K562 (cell line): ENCODE measurements at regions not wholly inside any gene's neighbourhood (a gene's known extent, or its start where the extent isn't known, plus 50 kb on each side); places are given as distances from the start of the nearest gene placed in this dataset.

Experiments used
- ATAC-seq: fragments of 200-7000 bp; cut with Tn5 transposase; 3 replicates; pipeline ENCODE4 v1.9.1; 2020; ENCODE audit warnings: moderate library complexity
- BruUV-seq: library from RNA; stranded (reverse); fragments of 400-500 nt; replicated peaks from 2 replicates; lab custom pipeline; 2021; lab: Mats Ljungman, UMichigan
- CTCF ChIA-PET: fragments of 300-600 bp; formaldehyde crosslinking; extraction: SDS; loops from one replicate; lab custom pipeline; 2021; ENCODE audit warnings: low intra/inter-chr PET ratio; lab: Yijun Ruan, JAX
- POLR2A ChIA-PET: fragments of 300-600, 350-650 bp; sonication (Branson Sonifier 250); formaldehyde crosslinking; extraction: SDS; loops from one replicate; lab custom pipeline; 2021; ENCODE audit warnings: antibody characterized with exemption, inconsistent platforms; lab: Yijun Ruan, JAX
- DNase-seq, 4 experiments: peaks; one replicate each; pipeline versions ENCODE4 v3.0.0 to v3.0.0-alpha.2; 2011 to 2018; ENCODE audit warnings: low spot score in 3 of 4, mixed read lengths in 3 of 4; ENCODE audit errors: extremely low read depth in 1 of 4
- FAIRE-seq: peaks from 2 replicates; lab custom pipeline; 2011; peaks lifted over from hg19 to GRCh38; lab: Jason Lieb, UNC
- H2AFZ ChIP-seq: 2 replicates; pipeline ENCODE4 v1.6.0; 2011; ENCODE audit warnings: low read depth, low read length, control low read depth, inconsistent platforms
- H3K27ac ChIP-seq: fragments of 200-600 bp; 3 replicates; pipeline ENCODE4 v1.8.0; 2011; ENCODE audit warnings: low read depth, mild to moderate bottlenecking, control low read depth, inconsistent platforms, low read length, moderate library complexity, mixed read lengths; ENCODE audit errors: extremely low read depth
- H3K27me3 ChIP-seq, 2 experiments: fragments of 300-600 bp in 1 of 2; 2 replicates in 1 of 2; 3 replicates in 1 of 2; pipeline versions ENCODE4 v1.6.0 to v1.8.0; 2011; ENCODE audit warnings: inconsistent platforms in 2 of 2, low read length in 2 of 2, mild to moderate bottlenecking in 1 of 2, mixed read lengths in 1 of 2, moderate library complexity in 1 of 2; ENCODE audit not compliant: control insufficient read depth in 2 of 2, insufficient read depth in 2 of 2
- H3K36me3 ChIP-seq: fragments of 300-600 bp; 3 replicates; pipeline ENCODE4 v1.8.0; 2011; ENCODE audit warnings: mild to moderate bottlenecking, low read length, inconsistent platforms; ENCODE audit not compliant: control insufficient read depth, insufficient read depth
- H3K4me1 ChIP-seq, 2 experiments: fragments of 200-600 bp in 1 of 2; replicated peaks in 1 of 2; 2 replicates in 1 of 2; 3 replicates in 1 of 2; pipeline versions ENCODE4 v1.5.1 to v1.8.0; 2011; ENCODE audit warnings: inconsistent platforms in 2 of 2, low read length in 2 of 2, mild to moderate bottlenecking in 1 of 2, mixed read lengths in 1 of 2, moderate library complexity in 1 of 2; ENCODE audit not compliant: control insufficient read depth in 2 of 2, insufficient read depth in 2 of 2
- H3K4me2 ChIP-seq: 2 replicates; pipeline ENCODE4 v1.6.1; 2011; ENCODE audit warnings: low read length, control low read depth, inconsistent platforms, mixed read lengths; ENCODE audit not compliant: insufficient read depth
- H3K4me3 ChIP-seq: fragments of 200-600 bp; sonication (generic), shearing (Covaris generic); 2 replicates; pipeline ENCODE4 v1.5.1; 2016; ENCODE audit warnings: control low read depth, inconsistent platforms
- H3K79me2 ChIP-seq: fragments of 200-600 bp; 3 replicates; pipeline ENCODE4 v1.8.0; 2011; ENCODE audit warnings: low read length, inconsistent platforms; ENCODE audit not compliant: control insufficient read depth, insufficient read depth
- H3K9ac ChIP-seq, 2 experiments: 2 replicates each; pipeline versions ENCODE4 v1.6.0 to v1.6.1; 2011; ENCODE audit warnings: low read depth in 2 of 2, low read length in 2 of 2, control low read depth in 1 of 2, inconsistent platforms in 1 of 2, mild to moderate bottlenecking in 1 of 2, mixed read lengths in 1 of 2; ENCODE audit not compliant: insufficient read depth in 1 of 2
- H3K9me1 ChIP-seq: one replicate; pipeline ENCODE4 v1.6.0; 2011; ENCODE audit warnings: inconsistent platforms, mild to moderate bottlenecking, low read length, moderate library complexity; ENCODE audit not compliant: control insufficient read depth, insufficient read depth
- H3K9me3 ChIP-seq: replicated peaks from 2 replicates; pipeline ENCODE4 v1.5.1; 2011; ENCODE audit warnings: low read depth, low read length, inconsistent platforms; ENCODE audit not compliant: control insufficient read depth, insufficient read depth
- H4K20me1 ChIP-seq: replicated peaks from 2 replicates; pipeline ENCODE4 v1.6.1; 2011; ENCODE audit warnings: low read length, inconsistent platforms, mixed read lengths; ENCODE audit not compliant: control insufficient read depth, insufficient read depth
- ARID2 ChIP-seq: fragments of 450-650 bp; IDR thresholded peaks from 2 replicates; pipeline ENCODE4 v1.6.1; 2017; ENCODE audit warnings: antibody characterized with exemption, mild to moderate bottlenecking
- BMI1 ChIP-seq: fragments of 150-350 bp; IDR thresholded peaks from 2 replicates; pipeline ENCODE4 v1.6.1; 2014; ENCODE audit warnings: low read length
- CHAMP1 ChIP-seq: fragments of 450-650 bp; IDR thresholded peaks from 2 replicates; pipeline ENCODE4 v1.6.1; 2016; ENCODE audit warnings: mild to moderate bottlenecking
- EGR1 ChIP-seq: fragments of 450-650 bp; conservative IDR thresholded peaks from 2 replicates; pipeline ENCODE4 v1.6.1; 2017; ENCODE audit warnings: mild to moderate bottlenecking
- GABPB2 ChIP-seq: fragments of 250-450 bp; sonication (Bioruptor Pico); conservative IDR thresholded peaks from 2 replicates; pipeline ENCODE4 v1.5.1; 2021; ENCODE audit warnings: mild to moderate bottlenecking
- HDAC6 ChIP-seq: IDR thresholded peaks from 2 replicates; pipeline ENCODE4 v1.6.1; 2012; ENCODE audit warnings: low read depth, mild to moderate bottlenecking, control low read depth, inconsistent platforms, low read length, moderate library complexity
- HNRNPH1 ChIP-seq: fragments of 200-400 bp; formaldehyde crosslinking; optimal IDR thresholded peaks from 2 replicates; pipeline ENCODE3; 2017; ENCODE audit warnings: low read depth, mild to moderate bottlenecking, low read length, moderate library complexity
- HNRNPK ChIP-seq: fragments of 200-400 bp; formaldehyde crosslinking; IDR thresholded peaks from one replicate; pipeline ENCODE4 v1.6.1; 2018; ENCODE audit warnings: mild to moderate bottlenecking, low read depth, low read length; ENCODE audit not compliant: poor library complexity, severe bottlenecking
- NCOA1 ChIP-seq: fragments of 450-650 bp; IDR thresholded peaks from 2 replicates; pipeline ENCODE4 v1.6.1; 2016; ENCODE audit warnings: low read depth
- SIN3B ChIP-seq: fragments of 450-650 bp; IDR thresholded peaks from 2 replicates; pipeline ENCODE4 v1.6.1; 2017; ENCODE audit warnings: low read depth, mild to moderate bottlenecking, moderate library complexity
- TCF3 ChIP-seq: sonication (generic); formaldehyde crosslinking; IDR thresholded peaks from 2 replicates; pipeline ENCODE4 v1.4.0; 2020; ENCODE audit warnings: mild to moderate bottlenecking, missing genetic modification reagents
- ZBTB26 ChIP-seq: fragments of 450-650 bp; formaldehyde crosslinking; IDR thresholded peaks from 2 replicates; pipeline ENCODE4 v1.4.0; 2022; ENCODE audit warnings: missing genetic modification characterization
- ZNF175 ChIP-seq: fragments of 200-800 bp; sonication (Bioruptor generic); IDR thresholded peaks from 2 replicates; pipeline ENCODE4 v1.6.1; 2016; ENCODE audit warnings: low read depth, mild to moderate bottlenecking, missing genetic modification characterization, missing compliant biosample characterization
- ZNF184 ChIP-seq: sonication (generic); formaldehyde crosslinking; IDR thresholded peaks from 2 replicates; pipeline ENCODE4 v1.5.0; 2020; ENCODE audit warnings: missing genetic modification reagents
- ZNF197 ChIP-seq: fragments of 200-800 bp; sonication (Bioruptor generic); IDR thresholded peaks from 2 replicates; pipeline ENCODE4 v1.6.1; 2016; ENCODE audit warnings: low read depth, missing genetic modification characterization, missing compliant biosample characterization
- ZNF586 ChIP-seq: fragments of 450-650 bp; formaldehyde crosslinking; conservative IDR thresholded peaks from 2 replicates; pipeline ENCODE4 v1.4.0; 2020; ENCODE audit warnings: mild to moderate bottlenecking, moderate library complexity
- ZNF589 ChIP-seq: fragments of 200-800 bp; sonication (Bioruptor generic); IDR thresholded peaks from 2 replicates; pipeline ENCODE4 v1.6.1; 2016; ENCODE audit warnings: low read depth, missing genetic modification characterization, missing compliant biosample characterization
- ZSCAN29 ChIP-seq: fragments of 450-650 bp; IDR thresholded peaks from 2 replicates; pipeline ENCODE4 v1.6.1; 2017
- WGBS: fragments of 100-300 bp; shearing (Covaris generic); methylation state at CpG from one replicate; pipeline ENCODE4 v1.1.6; 2016; ENCODE audit warnings: low coverage, mixed read lengths; ENCODE audit not compliant: insufficient coverage; ENCODE audit errors: missing lambda C conversion rate; 5-methylcytosine and 5-hydroxymethylcytosine counted together
- in situ Hi-C: fragments of 300-500 bp; cut with MboI; formaldehyde crosslinking; loops from 4 replicates; pipeline ENCODE4 v1.15.0; 2018; ENCODE audit warnings: inconsistent platforms, mixed read lengths
- intact Hi-C: fragments of 100-400 bp; cut with micrococcal nuclease; formaldehyde crosslinking; loops from 2 replicates; pipeline ENCODE4 v1.14.2; 2022
- TF ChIP-seq, protein P1 (sequence below): fragments of 450-650 bp; conservative IDR thresholded peaks from 2 replicates; pipeline ENCODE4 v1.6.1; 2016; ENCODE audit warnings: missing genetic modification characterization, low read depth, mild to moderate bottlenecking, missing compliant biosample characterization, moderate library complexity
- TF ChIP-seq, protein P2 (sequence below): sonication (generic); formaldehyde crosslinking; IDR thresholded peaks from 2 replicates; pipeline ENCODE4 v1.8.0; 2022; ENCODE audit warnings: mild to moderate bottlenecking, missing genetic modification reagents

DNA sequence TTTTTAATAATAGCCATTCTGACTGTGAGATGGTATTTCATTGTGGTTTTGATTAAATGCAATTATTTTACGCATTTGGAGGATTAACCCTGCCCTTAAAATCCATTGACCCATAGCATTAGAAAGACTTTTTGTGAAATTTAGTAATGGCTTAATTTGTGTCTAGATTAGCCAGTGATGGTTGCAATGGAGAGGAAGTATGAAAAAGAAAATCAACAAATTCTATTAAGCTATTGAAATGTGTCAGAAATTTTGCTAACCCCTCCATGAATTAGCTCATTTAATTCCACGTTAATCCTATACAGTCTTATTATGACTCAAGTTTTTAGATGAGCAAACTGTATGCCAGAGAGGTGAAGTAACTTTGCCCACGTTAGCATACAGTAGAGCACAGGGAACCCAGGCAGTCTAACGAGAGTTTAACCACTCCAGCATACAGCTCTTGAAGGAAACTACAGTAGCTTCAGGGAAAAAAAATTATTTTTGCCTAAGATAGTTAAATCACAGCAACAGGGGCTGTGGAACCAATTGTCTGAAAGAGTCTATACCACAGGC lies 158.2 kb upstream of the PPP2R2B start:
- no peaks in the 10 kb centered on the region for H3K36me3 ChIP-seq
- no peak for ATAC-seq
- H3K79me2 ChIP-seq = no peaks in the 10 kb centered on the region
- no peaks in the 10 kb centered on the region for H3K9me1 ChIP-seq
- no peak overlapping the region for H2AFZ ChIP-seq
- POLR2A ChIA-PET = no interaction called here
- H3K9ac ChIP-seq = no peak overlapping the region
- DNase-seq = no peak
- H3K27ac ChIP-seq = no peak overlapping the region
- no peak for FAIRE-seq
- H3K27me3 ChIP-seq = no peaks in the 10 kb centered on the region
- H4K20me1 ChIP-seq = no peaks in the 10 kb centered on the region
- in situ Hi-C loops = no loop called here
- no peak overlapping the region for H3K4me3 ChIP-seq
- no peaks in the 10 kb centered on the region for H3K4me1 ChIP-seq
- BruUV-seq = no TSS peak
- 0% methylated on average over 4 of the region's 4 CpGs for WGBS
- TF ChIP-seq ZNF586 (CRISPR knock-in tag) = no peak
- no peak for TF ChIP-seq ZNF175 (CRISPR knock-in tag)
- no peak for TF ChIP-seq NCOA1
- no peak for TF ChIP-seq BMI1
- no peak for TF ChIP-seq TCF3 (CRISPR knock-in tag)
- TF ChIP-seq HNRNPH1 = no peak
- no peak for TF ChIP-seq CHAMP1
- TF ChIP-seq, protein P1, sequence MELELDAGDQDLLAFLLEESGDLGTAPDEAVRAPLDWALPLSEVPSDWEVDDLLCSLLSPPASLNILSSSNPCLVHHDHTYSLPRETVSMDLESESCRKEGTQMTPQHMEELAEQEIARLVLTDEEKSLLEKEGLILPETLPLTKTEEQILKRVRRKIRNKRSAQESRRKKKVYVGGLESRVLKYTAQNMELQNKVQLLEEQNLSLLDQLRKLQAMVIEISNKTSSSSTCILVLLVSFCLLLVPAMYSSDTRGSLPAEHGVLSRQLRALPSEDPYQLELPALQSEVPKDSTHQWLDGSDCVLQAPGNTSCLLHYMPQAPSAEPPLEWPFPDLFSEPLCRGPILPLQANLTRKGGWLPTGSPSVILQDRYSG (tag) = no peak
- TF ChIP-seq ZNF184 = no peak
- TF ChIP-seq GABPB2 (CRISPR knock-in tag) = no peak
- no peak for TF ChIP-seq HNRNPK
- no peak for TF ChIP-seq ZNF197
- TF ChIP-seq ZNF589 (CRISPR knock-in tag) = no peak
- no peak for TF ChIP-seq EGR1
- no peak for TF ChIP-seq HDAC6
- TF ChIP-seq, protein P2, sequence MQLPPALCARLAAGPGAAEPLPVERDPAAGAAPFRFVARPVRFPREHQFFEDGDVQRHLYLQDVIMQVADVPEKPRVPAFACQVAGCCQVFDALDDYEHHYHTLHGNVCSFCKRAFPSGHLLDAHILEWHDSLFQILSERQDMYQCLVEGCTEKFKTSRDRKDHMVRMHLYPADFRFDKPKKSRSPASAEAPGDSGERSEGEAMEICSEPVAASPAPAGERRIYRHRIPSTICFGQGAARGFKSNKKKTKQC (CRISPR knock-in tag) = no peak
- TF ChIP-seq ZSCAN29 = no peak
- TF ChIP-seq SIN3B = no peak
- TF ChIP-seq ARID2 = no peak
- TF ChIP-seq ZBTB26 = no peak
- TF ChIP-seq, all 486 proteins: peak for 0
- intact Hi-C loops = loop anchor here (5.0 kb wide), 1 partner anchor 781 kb away; no protein-coding TSS in a partner anchor
- Histone ChIP-seq H3K9me3 (no peaks in the 10 kb centered on the region), H3K4me2 (no peak overlapping the region)
- CTCF ChIA-PET = no interaction called here
